SKM-1 (cell line): ENCODE measurements at regions not wholly inside any gene's neighbourhood (a gene's known extent, or its start where the extent isn't known, plus 50 kb on each side); places are given as distances from the start of the nearest gene placed in this dataset.
A peak's percentile ranks its signal among the peaks of the same experiment; 100 is the strongest.
"Not testable (repeated sequence)": the region's sequence is repeated elsewhere in the genome, so short reads cannot be mapped to it uniquely, and the experiment has no call there.

ENCODE experiments used
- DNase-seq: peaks from one replicate; lab custom pipeline; 2025; ENCODE audit not compliant: unreplicated experiment; lab: John Stamatoyannopoulos, UW

- no peak for DNase-seq
Measured at GRCh38 chr9:36521148-36521547, 51.5 kb upstream of the MELK start.

DNA sequence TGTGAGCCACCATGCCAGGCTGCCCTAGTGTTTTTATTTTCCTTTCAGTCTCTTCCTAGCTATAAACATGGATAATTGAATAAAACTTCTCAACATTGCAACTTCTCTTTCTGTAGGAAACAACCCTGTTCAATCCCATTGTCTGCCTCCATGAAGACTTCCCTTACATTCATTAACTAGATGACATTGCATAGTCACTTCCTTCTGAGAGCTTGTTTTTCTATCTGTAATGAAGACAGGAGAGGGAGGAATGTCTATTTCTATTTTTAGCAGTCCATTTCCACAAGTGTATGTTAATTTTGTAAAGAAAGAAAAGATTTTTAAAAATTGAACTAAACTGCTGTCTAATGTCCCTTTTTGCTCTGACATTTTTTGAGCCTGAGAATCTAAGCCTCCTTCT is 55.6 kb upstream of the MELK start:
- no peak for DNase-seq

- DNase-seq: no peak
Measured at GRCh38 chr9:36504156-36504555, 68.5 kb upstream of the MELK start.

- no peak for DNase-seq
Measured at GRCh38 chr9:36503172-36504088, 69.3 kb upstream of the MELK start.

DNA sequence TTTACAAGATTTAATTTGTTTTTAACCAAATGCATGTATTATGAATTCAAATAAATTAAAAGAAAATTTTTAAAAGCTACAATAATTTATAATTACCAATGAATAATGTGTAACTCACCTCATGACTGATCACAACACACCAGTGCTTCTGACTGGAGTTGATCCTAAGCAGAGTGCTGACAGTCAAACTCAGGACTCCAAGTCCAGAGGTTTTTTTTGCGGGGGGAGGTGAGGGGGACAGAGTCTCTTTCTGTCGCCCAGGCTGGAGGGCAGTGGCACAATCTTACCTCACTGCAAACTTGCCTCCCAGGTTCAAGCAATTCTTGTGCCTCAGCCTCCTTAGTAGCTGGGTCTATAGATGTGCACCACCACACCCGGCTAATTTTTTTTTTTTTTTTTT is 71.0 kb upstream of the MELK start:
- no peak for DNase-seq

- not testable (repeated sequence) for DNase-seq
Measured at GRCh38 chr9:36500931-36501330, 71.8 kb upstream of the MELK start.

DNA sequence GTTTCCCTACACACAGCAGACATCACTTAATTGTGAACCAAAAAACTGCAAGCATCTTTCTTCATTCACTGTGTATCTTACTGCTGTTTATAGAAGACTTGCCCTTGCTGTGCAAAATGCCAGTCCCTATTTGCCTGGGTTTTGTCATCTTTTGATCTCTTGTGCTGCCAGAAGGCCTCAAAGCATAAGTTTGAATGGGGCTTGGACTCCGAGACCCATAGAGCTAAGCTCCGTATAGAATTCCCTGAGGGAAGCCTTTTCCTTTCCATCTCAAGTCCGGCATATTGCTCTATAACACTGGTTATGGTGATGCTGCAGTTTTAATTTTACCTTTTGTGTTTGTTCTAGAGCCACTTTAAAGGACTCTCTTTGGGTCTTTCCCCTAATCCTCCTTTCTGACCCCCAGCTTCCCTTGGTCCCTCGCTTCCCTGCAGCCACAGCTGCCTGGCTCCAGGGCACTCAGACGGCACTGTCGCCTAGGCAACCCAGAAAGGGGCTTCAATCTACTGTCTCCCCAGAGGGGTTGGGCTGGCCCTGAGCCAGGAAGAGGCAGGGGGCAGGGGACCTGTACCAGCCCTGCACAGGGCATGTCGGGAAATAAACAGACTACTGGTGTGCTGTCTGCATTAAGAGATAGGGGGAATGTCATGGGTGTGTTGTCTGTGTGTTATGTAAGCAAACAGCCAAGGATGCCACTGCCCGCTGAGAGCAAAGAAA is 73.4 kb upstream of the MELK start:
- no peak for DNase-seq

GRCh38 chr9:36493564-36493963 is 79.1 kb upstream of the MELK start:
- peak; percentile 12 for DNase-seq

GRCh38 chr9:36492865-36493264 is 79.8 kb upstream of the MELK start:
- no peak for DNase-seq

GRCh38 chr9:36489453-36489852 is 83.2 kb upstream of the MELK start:
- DNase-seq: no peak

DNA sequence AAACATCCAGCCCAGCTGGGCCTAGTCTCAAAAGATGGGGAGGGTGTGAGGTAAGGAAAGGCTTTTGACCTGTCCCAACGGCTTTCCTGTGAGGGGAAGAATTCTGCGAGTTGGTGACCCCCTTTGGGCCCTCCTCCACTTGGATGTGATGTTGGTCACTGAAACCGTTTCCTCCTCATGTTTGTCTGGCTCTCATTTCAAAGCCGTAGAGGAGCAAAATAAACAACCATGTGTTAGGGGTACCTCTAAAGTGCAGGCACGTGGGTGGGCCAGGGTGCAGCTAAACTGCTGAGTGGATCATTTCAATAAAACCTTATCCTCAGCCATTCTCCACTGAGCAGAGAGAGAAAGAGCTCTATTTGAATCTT is 84.3 kb upstream of the MELK start:
- no peak for DNase-seq

- DNase-seq: peak; percentile 94
Measured at GRCh38 chr9:36487482-36488388, 85.0 kb upstream of the MELK start.

- peak; percentile 12 for DNase-seq
Measured at GRCh38 chr9:36486933-36487481, 85.7 kb upstream of the MELK start.

GRCh38 chr9:36486329-36486932 is 86.3 kb upstream of the MELK start:
- no peak for DNase-seq

DNA sequence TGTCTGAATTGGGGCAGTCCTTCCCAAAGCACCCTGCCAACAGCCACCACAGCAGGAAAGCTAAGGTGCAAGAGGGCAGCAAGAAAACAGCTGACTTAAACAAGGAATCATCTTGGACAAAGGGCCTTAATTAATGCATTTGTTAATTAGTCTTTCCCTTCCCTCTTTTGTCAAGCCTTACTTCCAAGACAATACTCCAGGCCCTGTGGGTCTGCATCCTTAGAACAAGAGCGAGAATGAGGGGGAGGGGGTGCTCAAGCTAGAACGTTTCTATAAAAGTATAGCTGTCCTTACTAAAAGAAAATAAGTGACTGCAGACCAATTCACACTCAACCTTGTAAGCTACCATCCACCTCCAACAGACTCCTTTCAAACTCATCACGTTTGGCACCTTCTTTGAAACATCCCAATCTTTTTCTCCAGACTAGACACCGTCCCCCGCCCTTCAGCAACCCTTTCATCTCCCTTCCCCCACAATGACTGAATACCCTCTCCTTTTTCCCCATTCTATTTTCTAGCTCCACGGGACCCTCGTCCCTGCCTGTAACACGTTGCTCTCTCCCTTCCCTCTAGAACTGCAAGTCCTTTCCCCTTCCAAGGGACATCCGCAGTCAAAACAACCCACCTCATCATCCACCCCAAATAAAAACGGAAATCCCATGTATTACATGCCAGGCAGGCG is 85.7 kb upstream of the RNF38 start:
- no peak for DNase-seq

DNA sequence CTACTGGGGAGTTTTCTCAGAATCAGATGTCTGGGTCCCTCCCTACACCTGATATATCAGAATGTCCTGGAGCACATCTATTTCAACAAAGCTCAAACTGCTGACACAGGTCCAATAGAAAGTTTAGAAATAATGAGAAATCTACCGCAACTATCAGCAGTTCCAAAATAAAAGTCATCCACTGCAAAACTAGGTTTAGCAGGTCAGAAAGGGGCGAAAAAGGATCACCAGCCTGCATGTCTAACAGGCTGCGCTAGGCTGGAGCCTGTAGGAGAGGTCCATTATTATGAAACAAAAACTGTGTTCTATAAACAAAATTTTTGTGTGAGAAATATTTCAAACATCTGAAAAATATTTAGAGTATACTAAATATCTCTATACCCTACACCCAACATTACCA is 84.1 kb upstream of the RNF38 start:
- DNase-seq: no peak

GRCh38 chr9:36479101-36479500 is 79.0 kb upstream of the RNF38 start:
- no peak for DNase-seq

GRCh38 chr9:36471359-36471758 is 71.3 kb upstream of the RNF38 start:
- no peak for DNase-seq

DNA sequence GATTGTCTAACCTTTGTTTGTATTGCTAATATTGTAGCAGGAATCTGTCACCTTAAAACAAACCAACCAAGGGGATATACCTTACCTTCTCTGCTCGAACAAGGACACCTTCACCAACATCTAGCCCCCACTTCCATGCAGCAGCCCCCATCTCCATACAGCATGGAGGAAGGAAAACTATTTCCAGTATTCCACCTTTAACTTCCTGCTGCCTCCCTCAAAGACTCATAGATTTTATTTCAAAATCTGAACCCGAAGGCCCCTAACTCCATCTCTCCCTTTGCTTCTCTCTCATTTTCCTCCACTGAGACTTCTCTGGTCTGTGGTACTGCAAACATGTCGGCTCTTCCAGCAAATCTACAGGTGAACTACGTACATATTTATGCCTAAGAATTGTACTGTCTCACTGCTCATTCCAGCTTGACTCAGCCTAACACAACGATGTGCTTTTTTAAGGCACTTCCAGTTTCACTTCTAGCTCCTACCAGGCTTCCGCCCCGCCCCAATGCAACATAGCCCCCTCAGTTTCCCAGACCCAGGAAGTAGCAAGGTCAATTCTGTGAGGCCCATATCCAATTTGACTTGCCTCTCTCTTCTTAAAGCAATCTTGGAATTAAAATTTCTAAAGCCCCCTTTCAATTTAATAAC is 70.7 kb upstream of the RNF38 start:
- DNase-seq: no peak

DNA sequence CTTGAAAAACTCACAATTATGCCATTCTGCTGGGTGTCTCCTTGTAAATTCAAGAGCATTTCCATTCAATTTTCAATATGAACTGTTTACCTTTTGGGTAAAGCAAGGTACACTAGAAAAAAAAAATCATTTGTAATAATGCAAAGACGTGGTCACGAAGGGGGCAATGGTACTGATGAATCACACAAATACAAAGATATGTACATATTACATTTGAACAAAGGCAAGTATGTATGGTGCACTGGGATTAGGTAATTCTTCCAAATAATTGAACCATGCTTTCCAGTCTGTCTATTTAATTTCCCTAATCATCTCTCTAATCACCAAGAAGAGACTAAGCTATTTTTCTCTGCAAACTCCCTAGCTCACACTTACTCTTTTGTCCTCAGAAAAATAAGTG is 63.4 kb upstream of the RNF38 start:
- DNase-seq: no peak
